Astrocyte (in vitro differentiated cells and primary cell): ENCODE measurements at regions not wholly inside any gene's neighbourhood (a gene's known extent, or its start where the extent isn't known, plus 50 kb on each side); places are given as distances from the start of the nearest gene placed in this dataset.

Experiments
- CTCF ChIP-seq: IDR thresholded peaks from 2 replicates; pipeline ENCODE4 v1.5.1; 2011; ENCODE audit warnings: low read depth, mild to moderate bottlenecking, inconsistent platforms, low read length, moderate library complexity; ENCODE audit not compliant: insufficient read depth
- EZH2 ChIP-seq: IDR thresholded peaks from 2 replicates; pipeline ENCODE4 v1.6.1; 2012; ENCODE audit warnings: mild to moderate bottlenecking, low read length, inconsistent platforms; ENCODE audit not compliant: insufficient read depth

- no peak for TF ChIP-seq CTCF
- TF ChIP-seq EZH2, result no peak
Observed at GRCh38 chr3:29152379-29152778, 128.5 kb upstream of the RBMS3 start.
